HEK293T (cell line): ENCODE measurements at regions not wholly inside any gene's neighbourhood (a gene's known extent, or its start where the extent isn't known, plus 50 kb on each side); places are given as distances from the start of the nearest gene placed in this dataset.
A peak's percentile ranks its signal among the peaks of the same experiment; 100 is the strongest.

Source experiments
- CTCF ChIA-PET: fragments of 350-600 bp; formaldehyde crosslinking; extraction: SDS; loops from one replicate; lab custom pipeline; 2021; ENCODE audit warnings: antibody characterized with exemption, inconsistent platforms; lab: Yijun Ruan, JAX
- POLR2A ChIA-PET: fragments of 350-600 bp; formaldehyde crosslinking; extraction: SDS; loops from one replicate; lab custom pipeline; 2020; ENCODE audit warnings: antibody characterized with exemption, inconsistent platforms; lab: Yijun Ruan, JAX
- DNase-seq: peaks from one replicate; pipeline ENCODE4 v3.0.0; 2012; ENCODE audit warnings: mixed read lengths; ENCODE audit errors: extremely low spot score
- ARNT ChIP-seq: fragments of 450-650 bp; IDR thresholded peaks from 2 replicates; pipeline ENCODE4 v1.6.1; 2017; ENCODE audit warnings: mild to moderate bottlenecking
- BHLHE40 ChIP-seq: fragments of 450-650 bp; IDR thresholded peaks from 2 replicates; pipeline ENCODE4 v1.6.1; 2016; ENCODE audit warnings: mild to moderate bottlenecking, moderate library complexity, borderline replicate concordance
- CTBP1 ChIP-seq: fragments of 450-650 bp; IDR thresholded peaks from 2 replicates; pipeline ENCODE4 v1.6.1; 2016; ENCODE audit warnings: borderline replicate concordance
- ELF4 ChIP-seq: fragments of 450-650 bp; IDR thresholded peaks from 2 replicates; pipeline ENCODE4 v1.6.1; 2017; ENCODE audit warnings: antibody characterized with exemption
- FOXA1 ChIP-seq: fragments of 450-650 bp; IDR thresholded peaks from 2 replicates; pipeline ENCODE4 v1.6.1; 2016; ENCODE audit warnings: mild to moderate bottlenecking
- FOXK2 ChIP-seq: fragments of 450-650 bp; IDR thresholded peaks from 2 replicates; pipeline ENCODE4 v1.6.1; 2016; ENCODE audit warnings: mild to moderate bottlenecking
- FOXM1 ChIP-seq: fragments of 450-650 bp; IDR thresholded peaks from 2 replicates; pipeline ENCODE4 v1.6.1; 2017; ENCODE audit warnings: mild to moderate bottlenecking, borderline replicate concordance
- HDGF ChIP-seq: fragments of 450-650 bp; IDR thresholded peaks from 2 replicates; pipeline ENCODE4 v1.6.1; 2017; ENCODE audit warnings: antibody characterized with exemption, borderline replicate concordance
- L3MBTL2 ChIP-seq: fragments of 450-650 bp; conservative IDR thresholded peaks from 2 replicates; pipeline ENCODE4 v1.6.1; 2016; ENCODE audit warnings: mild to moderate bottlenecking
- LEF1 ChIP-seq: fragments of 450-650 bp; IDR thresholded peaks from 2 replicates; pipeline ENCODE4 v1.6.1; 2017; ENCODE audit warnings: mild to moderate bottlenecking, borderline replicate concordance
- NFRKB ChIP-seq: fragments of 450-650 bp; IDR thresholded peaks from 2 replicates; pipeline ENCODE4 v1.6.1; 2016; ENCODE audit warnings: mild to moderate bottlenecking, moderate library complexity
- SP1 ChIP-seq: fragments of 450-650 bp; IDR thresholded peaks from 2 replicates; pipeline ENCODE4 v1.6.1; 2017
- SUZ12 ChIP-seq: fragments of 450-650 bp; IDR thresholded peaks from 2 replicates; pipeline ENCODE4 v1.6.1; 2016; ENCODE audit warnings: mild to moderate bottlenecking
- TARDBP ChIP-seq: fragments of 450-650 bp; IDR thresholded peaks from 2 replicates; pipeline ENCODE4 v1.6.1; 2016
- ZNF384 ChIP-seq: fragments of 450-650 bp; IDR thresholded peaks from 2 replicates; pipeline ENCODE4 v1.6.1; 2016
- TF ChIP-seq, protein P1 (sequence below): fragments of 450-650 bp; IDR thresholded peaks from 2 replicates; pipeline ENCODE4 v1.6.1; 2016

DNA sequence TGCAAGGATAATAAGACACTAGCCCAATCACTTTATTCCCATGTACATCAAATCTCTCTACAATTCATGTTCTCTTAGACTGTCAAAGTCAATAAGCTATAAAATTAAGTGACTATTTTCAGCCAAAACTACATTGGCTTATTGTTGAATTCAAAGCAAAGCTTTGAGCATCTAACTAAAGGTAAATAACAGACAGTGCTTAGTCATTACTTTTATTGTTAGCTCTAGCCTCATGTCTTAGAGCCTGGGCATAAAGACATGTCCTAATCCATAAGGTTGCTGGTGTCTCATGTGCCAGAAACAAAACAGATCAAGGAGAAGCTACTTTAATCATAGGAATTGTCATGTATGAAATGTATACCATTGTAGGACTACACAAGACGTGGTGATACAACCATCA, 103.1 kb upstream of the UNC5C start:
- POLR2A ChIA-PET = no interaction called here
- TF ChIP-seq L3MBTL2 = no peak
- TF ChIP-seq, protein P1, sequence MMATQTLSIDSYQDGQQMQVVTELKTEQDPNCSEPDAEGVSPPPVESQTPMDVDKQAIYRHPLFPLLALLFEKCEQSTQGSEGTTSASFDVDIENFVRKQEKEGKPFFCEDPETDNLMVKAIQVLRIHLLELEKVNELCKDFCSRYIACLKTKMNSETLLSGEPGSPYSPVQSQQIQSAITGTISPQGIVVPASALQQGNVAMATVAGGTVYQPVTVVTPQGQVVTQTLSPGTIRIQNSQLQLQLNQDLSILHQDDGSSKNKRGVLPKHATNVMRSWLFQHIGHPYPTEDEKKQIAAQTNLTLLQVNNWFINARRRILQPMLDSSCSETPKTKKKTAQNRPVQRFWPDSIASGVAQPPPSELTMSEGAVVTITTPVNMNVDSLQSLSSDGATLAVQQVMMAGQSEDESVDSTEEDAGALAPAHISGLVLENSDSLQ = no peak
- TF ChIP-seq ZNF384 = no peak

DNA sequence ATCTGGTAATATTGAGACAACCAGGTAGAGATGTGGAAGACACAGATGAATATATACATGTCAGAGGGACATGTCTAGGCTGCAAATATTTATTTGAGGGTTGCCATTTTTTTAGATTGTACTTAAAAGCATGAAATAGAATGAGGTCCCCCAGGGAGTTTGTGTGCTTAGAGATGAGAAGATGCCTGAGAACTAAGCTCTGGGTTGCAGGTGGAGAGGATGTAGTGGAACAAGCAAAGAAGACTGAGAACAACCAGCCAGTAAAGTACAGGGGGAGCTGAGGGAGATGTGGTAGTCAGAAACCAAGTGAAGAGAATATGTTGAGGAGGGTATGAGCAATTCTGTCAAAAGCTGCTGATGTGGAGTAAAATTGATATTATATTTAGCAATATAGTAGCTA, 95.6 kb upstream of the UNC5C start:
- ChIA-PET POLR2A (no interaction called here), CTCF (no interaction called here)
- no peak for TF ChIP-seq TARDBP
- no peak for TF ChIP-seq L3MBTL2
- TF ChIP-seq SUZ12 = no peak
- TF ChIP-seq ELF4 = no peak
- TF ChIP-seq FOXM1 = no peak
- TF ChIP-seq FOXK2 = no peak
- no peak for TF ChIP-seq SP1
- no peak for TF ChIP-seq HDGF
- no peak for TF ChIP-seq ZNF384
- no peak for TF ChIP-seq BHLHE40
- no peak for TF ChIP-seq NFRKB
- no peak for TF ChIP-seq ARNT
- no peak for TF ChIP-seq LEF1
- TF ChIP-seq, protein P1 = no peak
- no peak for TF ChIP-seq FOXA1

More for the DNA sequence above, 103.1 kb upstream of the UNC5C start:
- CTCF ChIA-PET = interaction anchor here (0.7 to 1.2 kb wide), 3 partner anchors 16 to 345 kb away, joined by 3 to 5 read pairs (median 3); no protein-coding TSS in a partner anchor
- no peak for DNase-seq

DNA sequence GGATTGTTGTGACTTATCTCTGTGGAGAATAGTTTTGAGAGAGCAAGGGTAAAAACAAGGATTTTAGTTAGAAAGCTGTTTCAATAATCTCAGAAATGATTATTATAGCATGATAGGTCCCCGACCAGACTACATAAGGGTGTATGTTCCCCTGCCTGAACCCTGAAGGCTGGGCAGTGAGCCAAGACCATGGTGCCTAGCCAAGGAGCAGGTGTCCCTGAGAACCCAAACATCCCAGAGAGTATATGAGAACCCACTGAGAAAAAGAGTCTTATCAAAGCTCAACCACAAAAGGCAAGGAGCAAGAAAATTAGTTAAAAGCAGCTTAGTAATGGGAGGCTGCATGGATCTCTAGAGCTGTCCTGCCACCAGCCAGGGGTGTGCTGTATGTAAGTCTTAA, 94.9 kb upstream of the UNC5C start:
- POLR2A ChIA-PET = no interaction called here
- CTCF ChIA-PET = no interaction called here
- DNase-seq = no peak

More for the DNA sequence above, 95.6 kb upstream of the UNC5C start:
- DNase-seq = no peak

DNA sequence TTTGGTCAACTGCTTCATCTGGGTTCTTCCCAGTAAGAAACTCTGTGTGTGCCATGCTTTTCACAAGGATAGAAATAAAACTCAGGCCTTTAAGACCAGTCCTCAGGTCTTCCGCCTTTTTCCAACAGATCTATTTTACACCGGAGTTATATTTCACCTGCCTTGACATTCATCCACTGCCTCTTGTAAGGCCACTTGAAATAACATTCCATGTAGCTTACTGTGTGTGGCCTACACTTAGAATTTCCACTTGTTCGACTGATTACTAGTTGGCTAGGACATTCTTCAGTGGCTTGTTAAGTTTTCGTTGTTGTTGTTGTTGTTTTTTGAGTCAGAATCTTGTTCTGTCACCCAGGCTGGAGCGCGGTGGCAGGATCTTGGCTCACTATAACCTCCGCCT, 92.8 kb upstream of the UNC5C start:
- TF ChIP-seq NFRKB = no peak
- TF ChIP-seq FOXK2 = no peak
- no peak for TF ChIP-seq ZNF384
- TF ChIP-seq, protein P1 = no peak
- no peak for TF ChIP-seq SP1
- no peak for TF ChIP-seq TARDBP
- TF ChIP-seq SUZ12 = no peak
- no peak for TF ChIP-seq HDGF
- TF ChIP-seq ARNT = no peak
- TF ChIP-seq L3MBTL2 = no peak
- no peak for TF ChIP-seq FOXA1
- no peak for TF ChIP-seq CTBP1
- no peak for TF ChIP-seq BHLHE40
- CTCF ChIA-PET = no interaction called here
- POLR2A ChIA-PET = no interaction called here
- no peak for DNase-seq

More for the DNA sequence above, 94.9 kb upstream of the UNC5C start:
- no peak for TF ChIP-seq L3MBTL2
- TF ChIP-seq FOXM1 = no peak
- TF ChIP-seq ELF4 = no peak
- TF ChIP-seq LEF1 = no peak
- TF ChIP-seq TARDBP = no peak
- TF ChIP-seq HDGF = no peak
- TF ChIP-seq ZNF384 = no peak
- TF ChIP-seq SP1 = no peak
- TF ChIP-seq ARNT = no peak
- no peak for TF ChIP-seq SUZ12

DNA sequence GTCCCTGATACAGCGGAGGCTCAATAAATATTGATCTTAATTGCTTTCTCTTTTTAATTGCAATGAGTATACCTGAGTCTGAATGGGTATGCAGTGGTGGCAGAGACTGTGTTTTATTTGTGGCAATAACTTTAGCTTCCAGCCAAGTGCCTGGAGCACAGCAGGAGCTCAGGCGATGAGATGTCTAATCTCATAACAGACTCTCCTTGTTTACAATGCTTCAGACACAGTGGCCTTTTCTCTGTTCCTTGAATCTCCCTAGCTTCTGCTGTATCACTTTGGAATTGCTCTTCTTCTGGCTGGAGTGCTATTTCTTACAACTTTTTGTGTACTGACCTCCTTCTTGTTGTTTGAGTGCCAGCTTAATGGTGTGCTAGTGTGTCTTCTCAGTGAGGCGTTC, 91.5 kb upstream of the UNC5C start:
- CTCF ChIA-PET = interaction anchor here (0.5 kb wide), 1 partner anchor 64 kb away, joined by 4 read pairs; no protein-coding TSS in a partner anchor
- POLR2A ChIA-PET = no interaction called here
- DNase-seq = peak; percentile 35
- TF ChIP-seq LEF1 (no peak), FOXK2 (peak; percentile 65; the same call in 1 of the 2 replicates), ELF4 (no peak), FOXM1 (no peak)

DNA sequence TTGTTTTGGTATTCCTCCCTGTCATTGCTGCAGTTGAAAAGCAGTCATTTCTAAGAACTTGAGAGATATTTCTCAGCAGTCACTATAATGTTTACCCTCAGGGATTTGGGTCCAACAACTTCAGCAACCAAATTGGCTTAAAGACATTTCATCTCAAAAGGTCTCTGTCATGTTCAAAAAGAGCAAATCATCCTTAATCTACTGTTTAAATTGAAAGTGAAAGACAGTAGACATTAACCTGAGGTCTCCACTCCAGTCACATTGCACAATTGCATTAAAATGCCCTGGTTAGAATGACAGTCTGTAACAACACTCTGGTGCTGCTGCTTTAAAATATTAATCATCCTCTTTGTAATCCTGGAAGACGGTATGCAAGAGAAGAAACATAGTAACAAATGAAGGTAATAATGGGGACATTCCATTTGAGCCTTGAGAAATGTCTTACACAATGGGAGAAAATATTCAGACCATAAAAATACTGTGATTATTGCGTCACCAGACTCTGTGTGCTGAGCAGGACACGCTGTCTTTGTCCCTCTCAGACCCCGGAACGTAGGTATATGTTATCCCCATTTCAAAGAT, 90.2 kb upstream of the UNC5C start:
- ChIA-PET POLR2A (no interaction called here), CTCF (no interaction called here)
- TF ChIP-seq SP1 (no peak), SUZ12 (no peak), ELF4 (no peak), L3MBTL2 (no peak), FOXA1 (no peak), ZNF384 (no peak), FOXK2 (no peak), TARDBP (no peak), LEF1 (no peak), BHLHE40 (no peak), FOXM1 (no peak), ARNT (no peak), NFRKB (no peak), CTBP1 (no peak), HDGF (no peak)
- TF ChIP-seq, protein P1 = no peak
- DNase-seq = no peak
